HG03378 (cell line): ENCODE measurements at regions not wholly inside any gene's neighbourhood (a gene's known extent, or its start where the extent isn't known, plus 50 kb on each side); places are given as distances from the start of the nearest gene placed in this dataset.

Source experiments
- ATAC-seq: cut with Tn5 transposase; IDR thresholded peaks from one replicate; pipeline ENCODE4 v1.9.1; 2021; ENCODE audit warnings: mild to moderate bottlenecking, moderate library complexity; ENCODE audit not compliant: unreplicated experiment

GRCh38 chr17:69819316-69820087, 255.5 kb upstream of the KCNJ16 start:
- ATAC-seq = no peak

- ATAC-seq = no peak
These were observed 254.1 kb upstream of the KCNJ16 start for GRCh38 chr17:69820876-69821473.

- ATAC-seq = no peak
These were observed 252.6 kb upstream of the KCNJ16 start for GRCh38 chr17:69822314-69822875.

- ATAC-seq = no peak
These were observed 246.9 kb upstream of the KCNJ16 start for GRCh38 chr17:69828087-69828486.

GRCh38 chr17:69834494-69834893, 240.5 kb upstream of the KCNJ16 start:
- no peak for ATAC-seq

GRCh38 chr17:69851736-69852135, 223.3 kb upstream of the KCNJ16 start:
- no peak for ATAC-seq

GRCh38 chr17:69853541-69854224, 221.3 kb upstream of the KCNJ16 start:
- no peak for ATAC-seq

- ATAC-seq = no peak
These were observed 220.7 kb upstream of the KCNJ16 start for GRCh38 chr17:69854225-69854780.

GRCh38 chr17:69856946-69857345, 218.1 kb upstream of the KCNJ16 start:
- no peak for ATAC-seq

- no peak for ATAC-seq
These were observed 217.6 kb upstream of the KCNJ16 start for GRCh38 chr17:69857412-69857835.

- no peak for ATAC-seq
These were observed 216.6 kb upstream of the KCNJ16 start for GRCh38 chr17:69858460-69858859.

GRCh38 chr17:69860142-69860680, 214.8 kb upstream of the KCNJ16 start:
- ATAC-seq = no peak

- no peak for ATAC-seq
These were observed 210.6 kb upstream of the KCNJ16 start for GRCh38 chr17:69864462-69864861.

GRCh38 chr17:69869667-69870066, 205.4 kb upstream of the KCNJ16 start:
- peak; percentile 81 for ATAC-seq

- ATAC-seq = peak; percentile 30
These were observed 204.9 kb upstream of the KCNJ16 start for GRCh38 chr17:69870091-69870530.

- ATAC-seq = no peak
These were observed 204.2 kb upstream of the KCNJ16 start for GRCh38 chr17:69870751-69871199.

GRCh38 chr17:69871318-69871717, 203.7 kb upstream of the KCNJ16 start:
- ATAC-seq = no peak

- ATAC-seq = no peak
These were observed 202.3 kb upstream of the KCNJ16 start for GRCh38 chr17:69872675-69873262.

- ATAC-seq = no peak
These were observed 200.8 kb upstream of the KCNJ16 start for GRCh38 chr17:69874175-69874670.

- ATAC-seq = no peak
These were observed 198.3 kb upstream of the KCNJ16 start for GRCh38 chr17:69876757-69877156.
